ENCODE measurements at regions not wholly inside any gene's neighbourhood (a gene's known extent, or its start where the extent isn't known, plus 50 kb on each side); places are given as distances from the start of the nearest gene placed in this dataset.

DNA sequence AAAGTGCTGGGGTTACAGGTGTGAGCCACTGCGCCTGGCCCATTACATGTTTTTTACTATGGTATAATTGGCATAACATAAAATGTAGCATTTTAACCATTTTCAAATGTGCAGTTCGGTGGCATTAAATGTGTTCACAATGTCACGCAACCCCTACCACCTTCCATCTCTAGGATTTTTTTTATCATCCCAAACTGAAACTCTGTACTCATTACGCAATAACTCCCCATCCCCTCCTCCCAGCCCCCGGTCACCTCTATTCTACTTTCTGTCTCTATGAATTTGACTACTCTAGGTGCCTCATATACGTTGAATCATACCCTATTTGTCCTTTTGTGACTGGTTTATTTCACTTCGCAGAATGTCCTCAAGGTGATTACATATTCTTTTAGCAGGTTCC lies 233.1 kb upstream of the ARID1B start:
- no peak overlapping the region for H3K4me3 ChIP-seq (replicated peaks; ENCODE audit: low read depth, low read length)
- DNase-seq (ENCODE audit: extremely low read depth, low read depth) = no peak
- TF ChIP-seq, protein P1, sequence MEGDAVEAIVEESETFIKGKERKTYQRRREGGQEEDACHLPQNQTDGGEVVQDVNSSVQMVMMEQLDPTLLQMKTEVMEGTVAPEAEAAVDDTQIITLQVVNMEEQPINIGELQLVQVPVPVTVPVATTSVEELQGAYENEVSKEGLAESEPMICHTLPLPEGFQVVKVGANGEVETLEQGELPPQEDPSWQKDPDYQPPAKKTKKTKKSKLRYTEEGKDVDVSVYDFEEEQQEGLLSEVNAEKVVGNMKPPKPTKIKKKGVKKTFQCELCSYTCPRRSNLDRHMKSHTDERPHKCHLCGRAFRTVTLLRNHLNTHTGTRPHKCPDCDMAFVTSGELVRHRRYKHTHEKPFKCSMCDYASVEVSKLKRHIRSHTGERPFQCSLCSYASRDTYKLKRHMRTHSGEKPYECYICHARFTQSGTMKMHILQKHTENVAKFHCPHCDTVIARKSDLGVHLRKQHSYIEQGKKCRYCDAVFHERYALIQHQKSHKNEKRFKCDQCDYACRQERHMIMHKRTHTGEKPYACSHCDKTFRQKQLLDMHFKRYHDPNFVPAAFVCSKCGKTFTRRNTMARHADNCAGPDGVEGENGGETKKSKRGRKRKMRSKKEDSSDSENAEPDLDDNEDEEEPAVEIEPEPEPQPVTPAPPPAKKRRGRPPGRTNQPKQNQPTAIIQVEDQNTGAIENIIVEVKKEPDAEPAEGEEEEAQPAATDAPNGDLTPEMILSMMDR (IDR thresholded peaks at IDR 0.05; ENCODE audit: low read depth, low read length, missing control alignments) = no peak

DNA sequence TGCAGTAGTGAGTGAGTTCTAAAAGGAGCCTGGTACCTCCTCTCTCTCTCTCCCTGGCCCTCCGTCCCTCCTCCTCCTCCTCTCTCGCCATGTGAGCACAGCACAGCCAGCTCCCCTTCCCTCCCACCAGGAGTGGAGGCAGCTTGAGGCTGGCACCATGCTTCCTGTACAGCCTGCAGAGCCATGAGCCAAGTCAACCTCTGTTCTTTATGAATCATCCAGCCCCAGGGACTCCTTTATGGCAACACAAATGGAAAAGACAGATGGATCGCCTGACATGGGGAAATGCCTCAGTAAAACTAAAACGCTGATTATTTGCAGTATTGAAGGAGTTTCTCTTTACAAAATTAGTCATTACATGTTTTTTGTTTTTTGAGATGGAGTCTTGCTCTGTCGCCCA lies 233.7 kb upstream of the ARID1B start:
- no peak overlapping the region for H3K4me3 ChIP-seq (replicated peaks; ENCODE audit: low read depth, low read length)
- TF ChIP-seq, protein P1 (IDR thresholded peaks at IDR 0.05; ENCODE audit: low read depth, low read length, missing control alignments) = no peak
- DNase-seq (ENCODE audit: extremely low read depth, low read depth) = no peak

DNA sequence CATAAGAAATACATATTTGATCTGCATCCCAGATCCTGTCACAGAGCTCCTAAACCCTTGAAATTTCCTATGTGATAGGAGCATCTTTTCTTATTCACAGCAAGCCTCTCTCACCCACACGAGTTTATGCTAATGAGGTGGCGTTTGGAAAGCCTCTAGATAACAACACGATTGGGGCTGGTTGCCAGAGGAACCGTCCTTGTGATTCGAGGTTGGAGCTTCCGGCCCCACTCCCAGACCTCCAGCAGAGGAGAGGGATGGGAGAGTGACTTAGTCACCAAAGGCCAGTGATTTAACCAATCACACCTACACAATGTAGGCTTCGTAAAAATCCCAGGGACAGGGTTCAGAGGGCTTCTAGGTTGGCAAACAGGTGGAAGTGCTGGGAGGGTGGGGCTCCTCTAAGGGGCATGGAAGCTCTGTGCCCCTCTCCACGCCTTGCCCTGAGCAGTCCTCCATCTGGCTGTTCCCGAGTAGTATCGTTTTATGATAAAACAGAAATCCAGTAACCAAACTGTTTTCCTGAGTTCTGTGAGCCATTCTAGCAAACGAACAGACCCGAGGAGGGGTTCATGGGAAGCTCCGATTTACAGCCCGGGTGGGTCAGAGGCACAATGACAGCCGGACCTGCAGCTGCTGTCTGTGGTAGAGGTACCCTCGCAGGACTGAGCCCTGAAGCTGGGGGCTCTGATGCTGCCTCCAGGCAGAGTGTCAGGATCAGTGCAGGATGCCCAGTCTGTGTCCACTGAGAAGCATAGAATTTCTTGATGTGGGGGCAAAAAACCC lies 238.1 kb upstream of the ARID1B start:
- H3K4me3 ChIP-seq (replicated peaks; ENCODE audit: low read depth, low read length) = no peak overlapping the region
- DNase-seq (ENCODE audit: extremely low read depth, low read depth) = no peak
- TF ChIP-seq, protein P1 (IDR thresholded peaks at IDR 0.05; ENCODE audit: low read depth, low read length, missing control alignments) = no peak

DNA sequence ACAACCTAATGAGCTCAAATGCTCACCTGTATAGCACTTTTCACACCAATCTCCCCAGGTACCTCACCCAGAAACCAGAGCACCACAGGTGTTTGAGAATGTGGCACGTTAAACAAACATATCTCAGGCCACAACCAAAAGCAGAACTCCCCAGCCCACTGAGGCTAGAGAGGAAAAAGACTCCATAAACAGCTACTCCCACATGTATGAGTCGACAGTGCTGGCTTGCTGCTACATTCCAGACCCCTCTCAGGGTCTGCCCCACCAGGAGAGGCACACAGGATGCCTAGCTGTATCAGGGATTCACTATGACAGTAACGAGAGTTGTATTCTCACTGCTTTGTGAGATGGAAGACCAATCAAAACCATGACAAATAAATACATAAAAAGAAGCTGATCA lies 242.6 kb upstream of the ARID1B start:
- DNase-seq (ENCODE audit: extremely low read depth, low read depth) = no peak
- no peak overlapping the region for H3K4me3 ChIP-seq (replicated peaks; ENCODE audit: low read depth, low read length)
- TF ChIP-seq, protein P1 (IDR thresholded peaks at IDR 0.05; ENCODE audit: low read depth, low read length, missing control alignments) = no peak

DNA sequence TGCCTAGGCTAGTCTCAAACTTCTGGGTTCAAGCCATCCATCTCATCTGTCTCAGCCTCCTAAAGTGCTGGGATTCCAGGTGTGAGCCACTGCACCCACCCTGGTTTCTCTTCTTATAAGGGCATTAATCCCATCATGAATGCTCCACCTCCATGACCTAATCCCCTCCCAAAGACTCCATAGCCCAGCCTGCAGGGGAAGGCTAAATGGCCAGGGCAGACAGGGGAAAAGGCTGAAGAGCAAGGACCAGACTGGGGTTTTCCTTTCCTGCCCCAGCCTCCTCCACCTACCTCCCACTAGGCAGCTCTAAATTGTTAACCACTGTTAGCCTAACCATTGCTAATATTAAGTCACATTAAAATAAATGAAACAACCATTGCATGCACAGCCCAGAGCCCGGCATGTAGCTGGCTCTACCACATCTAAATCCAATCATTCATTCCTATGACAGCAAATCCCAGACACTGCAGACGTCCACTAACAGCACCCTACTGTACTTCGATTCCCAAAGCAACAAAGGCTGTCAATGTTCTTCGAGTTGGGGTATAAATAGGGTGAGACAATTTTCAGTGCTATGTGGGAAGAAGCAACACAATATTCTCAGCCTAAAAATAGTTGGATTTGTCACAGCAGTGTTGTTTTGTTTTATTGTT lies 243.2 kb upstream of the ARID1B start:
- no peak for DNase-seq (ENCODE audit: extremely low read depth, low read depth)
- TF ChIP-seq, protein P1 (IDR thresholded peaks at IDR 0.05; ENCODE audit: low read depth, low read length, missing control alignments) = no peak
- H3K4me3 ChIP-seq (replicated peaks; ENCODE audit: low read depth, low read length) = no peak overlapping the region

DNA sequence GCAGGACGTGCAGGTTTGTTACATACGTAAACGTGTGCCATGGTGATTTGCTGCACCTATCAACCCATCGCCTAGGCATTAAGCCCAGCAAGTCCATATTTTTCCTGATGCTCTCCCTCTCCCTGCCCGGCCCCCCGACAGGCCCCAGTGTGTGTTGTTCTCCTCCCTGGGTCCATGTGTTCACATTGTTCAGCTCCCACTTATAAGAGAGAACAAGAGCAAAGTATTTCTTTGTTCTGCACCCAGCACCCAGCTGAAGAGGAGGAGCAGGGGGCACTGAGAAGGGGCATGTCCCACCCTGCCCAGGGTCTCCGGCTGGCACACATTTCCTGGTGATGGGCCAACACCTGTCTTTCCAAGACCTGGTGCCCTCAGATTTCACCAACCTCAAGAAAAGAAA lies 251.1 kb upstream of the ARID1B start:
- H3K4me3 ChIP-seq (replicated peaks; ENCODE audit: low read depth, low read length) = no peak overlapping the region
- TF ChIP-seq, protein P1 (IDR thresholded peaks at IDR 0.05; ENCODE audit: low read depth, low read length, missing control alignments) = no peak
- DNase-seq (ENCODE audit: extremely low read depth, low read depth) = no peak
